ENCODE measurements at regions not wholly inside any gene's neighbourhood (a gene's known extent, or its start where the extent isn't known, plus 50 kb on each side); places are given as distances from the start of the nearest gene placed in this dataset.

GRCh38 chr10:78211561-78212051, 177.9 kb downstream of the RPS24 start:
- TF ChIP-seq, protein P1, sequence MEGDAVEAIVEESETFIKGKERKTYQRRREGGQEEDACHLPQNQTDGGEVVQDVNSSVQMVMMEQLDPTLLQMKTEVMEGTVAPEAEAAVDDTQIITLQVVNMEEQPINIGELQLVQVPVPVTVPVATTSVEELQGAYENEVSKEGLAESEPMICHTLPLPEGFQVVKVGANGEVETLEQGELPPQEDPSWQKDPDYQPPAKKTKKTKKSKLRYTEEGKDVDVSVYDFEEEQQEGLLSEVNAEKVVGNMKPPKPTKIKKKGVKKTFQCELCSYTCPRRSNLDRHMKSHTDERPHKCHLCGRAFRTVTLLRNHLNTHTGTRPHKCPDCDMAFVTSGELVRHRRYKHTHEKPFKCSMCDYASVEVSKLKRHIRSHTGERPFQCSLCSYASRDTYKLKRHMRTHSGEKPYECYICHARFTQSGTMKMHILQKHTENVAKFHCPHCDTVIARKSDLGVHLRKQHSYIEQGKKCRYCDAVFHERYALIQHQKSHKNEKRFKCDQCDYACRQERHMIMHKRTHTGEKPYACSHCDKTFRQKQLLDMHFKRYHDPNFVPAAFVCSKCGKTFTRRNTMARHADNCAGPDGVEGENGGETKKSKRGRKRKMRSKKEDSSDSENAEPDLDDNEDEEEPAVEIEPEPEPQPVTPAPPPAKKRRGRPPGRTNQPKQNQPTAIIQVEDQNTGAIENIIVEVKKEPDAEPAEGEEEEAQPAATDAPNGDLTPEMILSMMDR (IDR thresholded peaks at IDR 0.05), result peak; percentile 26 to 60 (median 35)
- TF ChIP-seq EP300 (IDR thresholded peaks at IDR 0.05) (no peak), POLR2A (IDR thresholded peaks at IDR 0.05) (no peak)

All from tibial nerve (tissue), 4 donors.